Stomach (tissue), 4 donors: ENCODE measurements at regions not wholly inside any gene's neighbourhood (a gene's known extent, or its start where the extent isn't known, plus 50 kb on each side); places are given as distances from the start of the nearest gene placed in this dataset.

Experiments used
- POLR2A ChIP-seq, 4 donors: fragments of 450-650 bp; IDR thresholded peaks; one replicate each; pipeline ENCODE4 v1.6.1; 2016; ENCODE audit warnings: antibody characterized with exemption in 4 of 4, control low read depth in 2 of 4, mild to moderate bottlenecking in 1 of 4, moderate library complexity in 1 of 4
- POLR2AphosphoS5 ChIP-seq, 3 donors: sonication (generic); formaldehyde crosslinking; IDR thresholded peaks; one replicate each; pipeline ENCODE4 v1.6.1; 2016; ENCODE audit warnings: antibody characterized with exemption in 3 of 3

- TF ChIP-seq POLR2A (IDR thresholded peaks at IDR 0.05): no peak
- TF ChIP-seq POLR2AphosphoS5 (IDR thresholded peaks at IDR 0.05): no peak
These were observed 485.2 kb downstream of the ZNF536 start for GRCh38 chr19:30857388-30857787.
